Rectal smooth muscle tissue (tissue), 1 donor: ENCODE measurements at regions not wholly inside any gene's neighbourhood (a gene's known extent, or its start where the extent isn't known, plus 50 kb on each side); places are given as distances from the start of the nearest gene placed in this dataset.

Source experiments
- H3K27ac ChIP-seq: one replicate; pipeline ENCODE4 v1.7.0; 2013; ENCODE audit warnings: low read depth, low read length, inconsistent platforms
- H3K27me3 ChIP-seq: one replicate; pipeline ENCODE4 v1.7.0; 2013; ENCODE audit warnings: low read length; ENCODE audit not compliant: control insufficient read depth, insufficient read depth
- H3K36me3 ChIP-seq: one replicate; pipeline ENCODE4 v1.7.0; 2013; ENCODE audit warnings: low read length; ENCODE audit not compliant: control insufficient read depth, insufficient read depth
- H3K4me1 ChIP-seq: one replicate; pipeline ENCODE4 v1.7.0; 2013; ENCODE audit warnings: low read length; ENCODE audit not compliant: control insufficient read depth, insufficient read depth
- H3K4me3 ChIP-seq: one replicate; pipeline ENCODE4 v1.7.0; 2013; ENCODE audit warnings: low read length
- H3K9ac ChIP-seq: one replicate; pipeline ENCODE4 v1.7.0; 2013; ENCODE audit warnings: low read length

DNA sequence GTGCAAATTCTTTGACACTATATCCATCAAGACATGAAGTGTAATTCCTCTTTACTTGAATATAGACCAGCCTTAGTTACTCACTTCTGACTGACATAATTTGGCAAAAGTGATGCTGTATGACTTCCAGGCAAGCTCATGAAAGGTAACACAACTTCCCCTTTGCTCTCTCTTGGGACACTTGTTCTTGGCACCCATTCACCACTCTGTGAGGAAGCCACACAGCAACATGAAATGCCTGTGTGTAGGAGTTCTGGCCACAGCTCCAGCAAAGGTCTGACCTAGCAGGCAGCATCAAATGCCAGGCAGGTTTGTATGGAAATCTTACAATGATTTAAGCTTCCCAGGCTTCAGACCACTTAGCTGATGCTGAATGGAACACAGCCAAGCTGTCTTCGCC is 280.3 kb downstream of the PDHA2 start:
- Histone ChIP-seq H3K27me3 (no peaks in the 10 kb centered on the region), H3K4me1 (no peaks in the 10 kb centered on the region), H3K9ac (no peak overlapping the region), H3K36me3 (no peaks in the 10 kb centered on the region), H3K27ac (no peak overlapping the region), H3K4me3 (no peak overlapping the region)

DNA sequence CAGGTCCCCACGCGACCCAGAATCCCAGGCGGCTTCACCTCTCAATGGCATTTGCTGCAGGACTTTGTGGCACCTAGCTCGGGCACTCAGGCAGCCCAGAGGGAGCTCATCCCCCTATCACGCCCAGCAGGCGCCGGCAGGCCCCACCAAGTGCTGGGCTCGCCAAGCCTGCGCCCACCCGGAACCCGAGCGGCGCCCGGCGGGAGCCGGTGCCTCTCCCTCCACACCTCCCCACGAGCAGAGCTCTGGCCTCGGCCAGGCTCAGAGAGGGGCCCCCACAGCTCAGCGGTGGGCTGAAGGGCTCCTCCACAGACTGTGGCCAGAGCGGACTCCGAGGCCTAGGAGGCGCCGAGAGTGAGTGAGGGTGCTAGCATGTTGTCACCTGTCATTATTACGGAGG is 286.3 kb downstream of the PDHA2 start:
- Histone ChIP-seq H3K27me3 (no peaks in the 10 kb centered on the region), H3K9ac (no peak overlapping the region), H3K4me3 (no peak overlapping the region), H3K4me1 (no peaks in the 10 kb centered on the region), H3K27ac (no peak overlapping the region), H3K36me3 (no peaks in the 10 kb centered on the region)

DNA sequence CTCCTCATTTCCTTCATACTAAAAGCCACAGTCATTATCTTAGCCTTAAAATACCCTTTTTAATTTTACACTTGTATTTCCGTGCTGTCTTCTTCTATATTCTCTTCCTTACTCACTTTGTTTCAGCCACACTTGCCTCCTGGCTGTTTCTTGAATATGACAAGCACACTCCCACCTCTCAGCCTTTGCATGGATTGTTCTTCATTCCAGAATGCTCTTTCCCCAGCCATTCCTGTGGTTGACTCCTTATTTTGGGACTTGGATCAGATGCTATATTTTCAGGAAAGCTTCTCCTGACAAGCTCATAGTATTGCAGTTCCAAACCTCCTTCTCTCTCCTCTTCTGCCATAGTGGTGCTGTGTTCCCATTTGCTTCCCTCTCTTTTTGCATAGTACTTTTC is 291.3 kb downstream of the PDHA2 start:
- H3K4me1 ChIP-seq: no peaks in the 10 kb centered on the region
- H3K27ac ChIP-seq: no peak overlapping the region
- no peaks in the 10 kb centered on the region for H3K27me3 ChIP-seq
- H3K4me3 ChIP-seq: no peak overlapping the region
- H3K9ac ChIP-seq: no peak overlapping the region
- no peaks in the 10 kb centered on the region for H3K36me3 ChIP-seq

DNA sequence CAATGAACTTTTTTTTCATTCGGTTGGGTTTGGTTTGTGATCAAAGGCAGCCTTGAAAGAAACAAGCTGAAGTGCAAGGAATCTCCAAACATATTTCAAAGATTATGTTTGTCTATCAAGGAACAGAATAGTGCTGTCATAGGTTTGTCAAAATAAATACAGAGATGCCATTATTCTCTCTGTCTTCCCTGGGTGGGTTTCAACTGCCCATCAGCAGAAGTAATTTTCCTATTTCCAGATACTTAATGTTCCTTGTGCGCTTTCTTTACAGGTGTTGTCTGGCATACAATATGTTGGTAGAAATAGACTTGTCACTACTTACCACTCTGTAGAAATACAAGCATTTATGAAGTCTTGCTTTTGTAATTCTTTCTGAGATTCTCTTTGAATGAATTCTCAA is 294.9 kb downstream of the PDHA2 start:
- Histone ChIP-seq H3K4me3 (no peak overlapping the region), H3K27me3 (no peaks in the 10 kb centered on the region), H3K36me3 (no peaks in the 10 kb centered on the region), H3K27ac (no peak overlapping the region), H3K9ac (no peak overlapping the region), H3K4me1 (no peaks in the 10 kb centered on the region)

DNA sequence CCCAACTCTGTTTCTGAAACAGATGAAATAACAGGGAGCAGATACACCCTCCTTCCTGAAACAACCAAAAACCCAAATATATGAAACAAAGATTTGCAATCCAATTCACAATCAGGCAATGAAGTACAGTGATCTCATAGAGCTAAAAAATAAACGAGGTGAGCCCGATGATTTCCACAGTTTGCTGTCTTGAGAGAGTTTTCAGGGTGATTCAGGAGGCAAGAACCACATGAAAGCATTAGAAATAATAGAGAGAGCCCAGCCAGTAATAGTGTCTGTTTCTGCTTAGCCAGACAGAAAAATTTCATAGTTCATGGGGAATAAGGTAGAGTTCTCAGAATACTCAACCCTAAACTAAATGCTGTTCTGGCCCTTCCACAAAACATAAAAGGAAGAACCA is 296.2 kb downstream of the PDHA2 start:
- H3K4me3 ChIP-seq: no peak overlapping the region
- H3K27me3 ChIP-seq: no peaks in the 10 kb centered on the region
- H3K9ac ChIP-seq: no peak overlapping the region
- H3K4me1 ChIP-seq: no peaks in the 10 kb centered on the region
- H3K27ac ChIP-seq: no peak overlapping the region
- no peaks in the 10 kb centered on the region for H3K36me3 ChIP-seq

DNA sequence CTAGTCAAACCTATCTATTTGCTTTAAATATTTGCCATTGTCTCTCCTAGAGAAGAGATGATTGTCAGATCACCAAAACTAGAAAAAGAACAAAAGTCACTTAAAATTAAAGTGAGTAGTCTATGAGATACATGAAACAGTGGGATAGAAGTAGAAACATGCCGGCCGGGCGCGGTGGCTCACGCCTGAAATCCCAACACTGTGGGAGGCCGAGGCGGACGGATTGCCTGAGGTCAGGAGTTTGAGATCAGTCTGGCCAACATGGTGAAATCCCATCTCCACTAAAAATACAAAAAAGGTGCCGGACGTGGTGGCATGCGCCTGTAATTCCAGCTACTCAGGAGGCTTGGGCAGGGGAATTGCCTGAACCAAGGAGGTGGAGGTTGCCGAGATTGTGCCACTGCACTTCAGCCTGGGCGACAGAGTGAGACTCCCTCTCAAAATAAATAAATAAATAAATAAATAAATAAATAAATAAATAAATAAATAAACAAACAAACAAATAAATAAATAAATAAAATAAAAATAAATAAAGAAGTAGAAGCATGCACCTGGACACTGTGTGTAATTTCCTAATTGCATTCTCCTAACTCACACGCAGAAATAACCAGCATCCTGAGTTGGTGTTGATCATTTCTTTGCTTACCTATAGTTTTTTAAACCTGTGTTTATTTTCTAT is 299.5 kb downstream of the PDHA2 start:
- Histone ChIP-seq H3K4me1 (no peaks in the 10 kb centered on the region), H3K27ac (no peak overlapping the region), H3K27me3 (no peaks in the 10 kb centered on the region), H3K9ac (no peak overlapping the region), H3K4me3 (no peak overlapping the region), H3K36me3 (no peaks in the 10 kb centered on the region)

DNA sequence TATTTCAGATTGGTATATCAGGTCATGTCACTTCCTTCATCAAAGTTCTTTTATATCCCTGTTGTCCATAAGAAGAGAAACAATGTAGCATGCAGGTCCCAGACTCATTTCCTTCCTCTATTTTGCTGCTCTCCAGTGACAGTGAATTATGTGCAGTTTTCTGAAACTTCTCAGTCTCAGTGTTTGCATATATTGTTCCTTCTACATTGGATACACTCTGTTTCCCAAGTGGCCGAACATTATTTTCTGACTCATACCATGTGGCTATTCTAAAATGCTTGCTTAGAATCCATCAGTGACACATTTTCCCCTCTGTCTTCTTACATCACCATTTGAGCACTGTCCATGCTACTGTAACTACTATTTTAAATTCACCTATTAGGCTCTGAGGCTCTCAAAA is 305.7 kb downstream of the PDHA2 start:
- H3K4me3 ChIP-seq: no peak overlapping the region
- H3K27ac ChIP-seq: no peak overlapping the region
- H3K4me1 ChIP-seq: no peaks in the 10 kb centered on the region
- H3K27me3 ChIP-seq: no peaks in the 10 kb centered on the region
- no peaks in the 10 kb centered on the region for H3K36me3 ChIP-seq
- H3K9ac ChIP-seq: no peak overlapping the region

DNA sequence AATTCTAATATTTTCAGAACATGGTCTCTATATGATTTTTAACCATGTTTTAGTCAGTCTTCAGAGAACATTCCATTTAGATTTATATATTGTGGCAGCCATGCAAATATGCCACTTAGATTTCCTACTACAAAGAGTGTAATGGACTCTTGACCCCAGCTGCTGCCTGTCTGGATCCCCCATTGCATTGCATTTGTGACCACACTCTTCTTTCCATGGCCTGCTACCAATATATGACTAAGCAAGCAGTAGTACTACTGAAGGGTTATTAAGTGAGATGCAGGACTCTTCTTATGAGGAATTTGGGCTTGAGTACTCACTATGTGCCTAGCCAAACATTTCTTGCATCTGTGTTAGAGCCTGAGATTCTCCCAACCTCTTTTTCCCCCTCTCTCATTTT is 306.8 kb downstream of the PDHA2 start:
- Histone ChIP-seq H3K4me3 (no peak overlapping the region), H3K27ac (no peak overlapping the region), H3K36me3 (no peaks in the 10 kb centered on the region), H3K4me1 (no peaks in the 10 kb centered on the region), H3K9ac (no peak overlapping the region), H3K27me3 (no peaks in the 10 kb centered on the region)

DNA sequence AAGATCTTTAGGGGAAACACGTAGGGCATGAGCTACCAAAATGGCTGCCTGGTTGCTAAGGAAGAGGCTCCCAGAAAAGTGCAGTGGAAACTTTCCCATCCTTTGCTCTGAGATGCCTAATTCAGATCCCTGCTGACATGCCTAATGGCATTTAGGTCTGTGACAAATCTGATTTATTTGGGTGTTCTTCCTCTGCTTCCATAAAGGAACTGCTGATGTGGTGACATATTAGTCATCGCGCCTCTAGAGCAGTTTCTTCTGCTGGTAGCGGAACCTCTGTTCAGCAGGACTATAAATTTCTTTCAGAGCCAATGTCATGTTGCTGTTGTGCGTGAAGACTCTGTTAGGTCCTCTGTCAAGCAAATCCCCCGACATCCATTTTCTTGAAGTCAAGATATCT is 310.0 kb downstream of the PDHA2 start:
- H3K36me3 ChIP-seq: no peaks in the 10 kb centered on the region
- no peak overlapping the region for H3K4me3 ChIP-seq
- H3K27me3 ChIP-seq: no peaks in the 10 kb centered on the region
- H3K27ac ChIP-seq: no peak overlapping the region
- no peak overlapping the region for H3K9ac ChIP-seq
- H3K4me1 ChIP-seq: no peaks in the 10 kb centered on the region

DNA sequence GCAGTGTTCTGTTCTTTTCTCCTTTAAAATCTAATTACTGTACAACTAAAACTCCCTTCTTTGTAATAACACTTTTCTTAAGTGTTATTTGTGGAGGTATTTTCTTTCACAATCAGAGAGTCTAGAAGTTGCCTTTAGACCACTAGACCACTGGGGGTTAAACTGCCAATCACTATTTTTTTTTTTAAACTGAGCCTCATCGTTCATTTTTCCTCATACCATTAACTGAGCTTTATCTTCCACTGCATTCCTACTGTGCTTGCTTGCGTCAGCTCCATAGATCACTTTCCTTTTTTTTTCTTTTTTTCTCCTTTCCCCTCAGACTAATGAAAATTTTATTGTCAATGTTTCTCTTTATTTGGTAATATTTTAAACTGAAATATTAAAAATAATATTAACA is 310.6 kb downstream of the PDHA2 start:
- Histone ChIP-seq H3K36me3 (no peaks in the 10 kb centered on the region), H3K27me3 (no peaks in the 10 kb centered on the region)

DNA sequence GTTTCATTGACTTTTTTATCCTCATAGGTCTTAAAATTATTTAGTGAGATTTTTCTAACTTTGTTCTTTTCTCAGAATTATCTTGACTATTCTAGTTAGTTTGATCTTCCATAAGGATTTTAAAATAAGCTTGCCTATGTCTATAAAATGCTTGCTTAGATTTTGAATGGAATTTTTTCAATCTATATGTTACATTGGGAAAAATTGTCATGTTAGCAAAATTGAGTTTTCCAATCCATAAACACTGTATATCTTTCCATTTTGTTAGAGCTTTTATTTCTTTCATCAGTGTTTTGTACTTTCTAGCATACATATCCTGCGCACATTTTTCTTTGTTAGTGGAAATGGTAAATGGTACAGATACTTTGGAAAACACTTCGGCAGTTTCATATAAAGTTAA is 312.9 kb downstream of the PDHA2 start:
- Histone ChIP-seq H3K27me3 (no peaks in the 10 kb centered on the region), H3K27ac (no peak overlapping the region), H3K4me1 (no peaks in the 10 kb centered on the region), H3K36me3 (no peaks in the 10 kb centered on the region), H3K9ac (no peak overlapping the region), H3K4me3 (no peak overlapping the region)

More for the DNA sequence above, 310.6 kb downstream of the PDHA2 start:
- Histone ChIP-seq H3K9ac (no peak overlapping the region), H3K4me3 (no peak overlapping the region), H3K27ac (no peak overlapping the region), H3K4me1 (no peaks in the 10 kb centered on the region)

DNA sequence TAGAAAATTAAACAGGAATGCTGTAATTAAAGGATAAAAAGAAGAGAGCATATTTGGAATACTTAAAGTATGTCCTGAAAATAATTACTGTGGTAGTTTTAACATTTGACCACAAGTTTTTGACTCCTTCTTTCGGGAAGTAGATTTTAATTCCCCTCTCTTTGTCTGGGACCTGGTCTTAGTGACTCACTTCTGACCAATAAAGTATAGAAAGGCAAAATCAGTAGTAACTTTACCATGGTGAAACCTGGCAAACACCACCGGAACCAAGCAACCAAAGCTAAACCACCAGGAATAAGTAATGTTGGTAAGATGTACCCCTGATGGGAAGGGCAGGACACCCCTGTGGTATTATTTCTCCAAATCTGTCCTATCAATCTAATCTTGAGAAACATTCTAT is 314.8 kb downstream of the PDHA2 start:
- H3K27ac ChIP-seq: no peak overlapping the region
- no peaks in the 10 kb centered on the region for H3K4me1 ChIP-seq
- H3K36me3 ChIP-seq: no peaks in the 10 kb centered on the region
- no peaks in the 10 kb centered on the region for H3K27me3 ChIP-seq
- H3K4me3 ChIP-seq: no peak overlapping the region
- H3K9ac ChIP-seq: no peak overlapping the region

DNA sequence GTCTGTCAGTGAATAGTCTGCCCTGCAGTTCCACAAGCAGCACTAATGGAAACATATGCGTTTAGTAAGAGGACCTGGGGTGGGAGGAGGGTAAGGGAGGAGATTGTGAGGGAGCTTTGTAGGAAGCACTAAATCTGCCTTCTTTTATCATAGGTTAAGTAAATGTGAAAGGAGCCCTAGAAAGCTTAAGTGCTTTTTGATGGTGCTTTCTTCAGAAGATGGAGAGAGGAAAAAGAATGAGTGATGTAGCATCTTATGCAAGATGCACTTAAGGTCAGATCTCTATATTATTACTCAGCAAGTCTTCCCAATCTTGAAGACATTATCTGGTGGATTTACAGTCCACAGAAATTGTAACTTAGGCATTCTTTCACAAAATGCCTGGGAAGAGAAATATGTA is 322.7 kb downstream of the PDHA2 start:
- H3K36me3 ChIP-seq: no peaks in the 10 kb centered on the region
- H3K27ac ChIP-seq: no peak overlapping the region
- no peak overlapping the region for H3K4me3 ChIP-seq
- H3K27me3 ChIP-seq: no peaks in the 10 kb centered on the region
- no peak overlapping the region for H3K9ac ChIP-seq
- no peaks in the 10 kb centered on the region for H3K4me1 ChIP-seq
